Keratinocyte (primary cell): ENCODE measurements at regions not wholly inside any gene's neighbourhood (a gene's known extent, or its start where the extent isn't known, plus 50 kb on each side); places are given as distances from the start of the nearest gene placed in this dataset.
"Not testable (repeated sequence)": the region's sequence is repeated elsewhere in the genome, so short reads cannot be mapped to it uniquely, and the experiment has no call there.

Experiments
- DNase-seq: peaks from one replicate; pipeline ENCODE4 v3.0.0-alpha.2; 2011; ENCODE audit warnings: low read depth, missing footprints, low spot score
- FAIRE-seq: peaks from 2 replicates; lab custom pipeline; 2011; peaks lifted over from hg19 to GRCh38; lab: Jason Lieb, UNC
- H2AFZ ChIP-seq: 2 replicates; pipeline ENCODE4 v1.6.0; 2012; ENCODE audit warnings: low read length, control low read depth, inconsistent platforms; ENCODE audit not compliant: control insufficient read depth
- H3K27ac ChIP-seq: 2 replicates; pipeline ENCODE4 v1.5.1; 2011; ENCODE audit warnings: low read length; ENCODE audit not compliant: control insufficient read depth, insufficient read depth
- H3K27me3 ChIP-seq: 3 replicates; pipeline ENCODE4 v1.6.0; 2011; ENCODE audit warnings: low read length; ENCODE audit not compliant: control insufficient read depth, insufficient read depth; ENCODE audit errors: extremely low read depth
- H3K36me3 ChIP-seq, 2 experiments: 2 replicates in 1 of 2; 3 replicates in 1 of 2; pipeline ENCODE4 v1.5.1; 2011; ENCODE audit warnings: low read length in 2 of 2, mild to moderate bottlenecking in 1 of 2; ENCODE audit not compliant: control insufficient read depth in 2 of 2, insufficient read depth in 2 of 2; ENCODE audit errors: extremely low read depth in 1 of 2
- H3K4me1 ChIP-seq: 3 replicates; pipeline ENCODE4 v1.5.1; 2011; ENCODE audit warnings: low read length; ENCODE audit not compliant: control insufficient read depth, insufficient read depth; ENCODE audit errors: extremely low read depth
- H3K4me2 ChIP-seq: 3 replicates; pipeline ENCODE4 v1.6.0; 2011; ENCODE audit warnings: low read depth, low read length; ENCODE audit not compliant: control insufficient read depth, insufficient read depth; ENCODE audit errors: extremely low read depth
- H3K4me3 ChIP-seq, 3 experiments: fragments of 200-600 bp in 1 of 3; sonication (generic) in 1 of 3; 2 replicates in 2 of 3; 3 replicates in 1 of 3; pipeline ENCODE4 v1.5.1; 2011 to 2016; ENCODE audit warnings: low read length in 3 of 3, mild to moderate bottlenecking in 3 of 3, control low read depth in 2 of 3, inconsistent platforms in 1 of 3, low read depth in 1 of 3, mixed read lengths in 1 of 3, mixed run types in 1 of 3, moderate library complexity in 1 of 3; ENCODE audit not compliant: control insufficient read depth in 2 of 3, insufficient read depth in 2 of 3; ENCODE audit errors: extremely low read depth in 1 of 3
- H3K79me2 ChIP-seq: 2 replicates; pipeline ENCODE4 v1.6.0; 2012; ENCODE audit warnings: low read length; ENCODE audit not compliant: control insufficient read depth, insufficient read depth
- H3K9ac ChIP-seq: 3 replicates; pipeline ENCODE4 v1.6.0; 2011; ENCODE audit warnings: low read length; ENCODE audit not compliant: control insufficient read depth, insufficient read depth; ENCODE audit errors: extremely low read depth
- H3K9me1 ChIP-seq: 3 replicates; pipeline ENCODE4 v1.6.0; 2011; ENCODE audit warnings: low read length; ENCODE audit not compliant: control insufficient read depth, insufficient read depth; ENCODE audit errors: extremely low read depth
- H3K9me3 ChIP-seq: 2 replicates; pipeline ENCODE4 v1.5.1; 2012; ENCODE audit warnings: low read depth, low read length; ENCODE audit not compliant: control insufficient read depth
- H4K20me1 ChIP-seq: 3 replicates; pipeline ENCODE4 v1.6.0; 2011; ENCODE audit warnings: low read length; ENCODE audit not compliant: control insufficient read depth, insufficient read depth; ENCODE audit errors: extremely low read depth
- CTCF ChIP-seq, 3 experiments: IDR thresholded peaks in 1 of 3; conservative IDR thresholded peaks in 1 of 3; optimal IDR thresholded peaks in 1 of 3; 2 replicates in 2 of 3; 3 replicates in 1 of 3; pipeline versions ENCODE3 to v1.5.1; 2011; ENCODE audit warnings: low read length in 3 of 3, mild to moderate bottlenecking in 3 of 3, moderate library complexity in 2 of 3, control low read depth in 1 of 3, inconsistent platforms in 1 of 3; ENCODE audit not compliant: insufficient read depth in 2 of 3; ENCODE audit errors: extremely low read depth in 1 of 3
- EZH2 ChIP-seq: IDR thresholded peaks from one replicate; pipeline ENCODE4 v1.6.1; 2012; ENCODE audit warnings: inconsistent platforms, mild to moderate bottlenecking, low read length, moderate library complexity
- dilution Hi-C: fragments of 300-500 bp; cut with MboI; formaldehyde crosslinking; loops from one replicate; pipeline ENCODE4 v1.7.0; 2020; ENCODE audit warnings: low sequenced_read_pairs; ENCODE audit not compliant: extremely low pct_ligation_motif_present

- Histone ChIP-seq H3K9me1 (no peaks in the 10 kb centered on the region), H3K27me3 (no peaks in the 10 kb centered on the region), H3K4me1 (no peaks in the 10 kb centered on the region), H4K20me1 (no peaks in the 10 kb centered on the region), H3K4me3 (no peak overlapping the region), H3K79me2 (no peaks in the 10 kb centered on the region), H3K36me3 (no peaks in the 10 kb centered on the region), H2AFZ (no peak overlapping the region), H3K9me3 (no peaks in the 10 kb centered on the region), H3K27ac (no peak overlapping the region), H3K4me2 (no peak overlapping the region), H3K9ac (no peak overlapping the region)
- no peak for DNase-seq
- dilution Hi-C loops, result no loop called here
- FAIRE-seq, result no peak
- TF ChIP-seq CTCF (optimal IDR thresholded peaks at IDR 0.05 in 1 of 3, IDR thresholded peaks at IDR 0.05 in 1 of 3, conservative IDR thresholded peaks at IDR 0.05 in 1 of 3; ENCODE audit: extremely low read depth in 1 of 3, insufficient read depth in 2 of 3, low read length in 3 of 3) (no peak), EZH2 (no peak)
Observed at GRCh38 chr3:110886222-110886893, 185.3 kb upstream of the NECTIN3 start.

- Histone ChIP-seq H3K9me3 (no peaks in the 10 kb centered on the region), H4K20me1 (no peaks in the 10 kb centered on the region), H3K4me1 (no peaks in the 10 kb centered on the region), H3K27me3 (no peaks in the 10 kb centered on the region), H3K79me2 (no peaks in the 10 kb centered on the region), H3K4me3 (no peak overlapping the region), H2AFZ (no peak overlapping the region), H3K9ac (no peak overlapping the region), H3K27ac (no peak overlapping the region), H3K4me2 (no peak overlapping the region), H3K9me1 (no peaks in the 10 kb centered on the region), H3K36me3 (no peaks in the 10 kb centered on the region)
- FAIRE-seq (no peak), DNase-seq (no peak)
- dilution Hi-C loops, result no loop called here
- no peak for TF ChIP-seq EZH2
- no peak for TF ChIP-seq CTCF (optimal IDR thresholded peaks at IDR 0.05 in 1 of 3, IDR thresholded peaks at IDR 0.05 in 1 of 3, conservative IDR thresholded peaks at IDR 0.05 in 1 of 3; ENCODE audit: extremely low read depth in 1 of 3, insufficient read depth in 2 of 3, low read length in 3 of 3)
Observed at GRCh38 chr3:110887176-110887575, 184.4 kb upstream of the NECTIN3 start.

GRCh38 chr3:110888625-110889375, 182.8 kb upstream of the NECTIN3 start:
- dilution Hi-C loops, H3K4me3 ChIP-seq, H4K20me1 ChIP-seq, H2AFZ ChIP-seq, DNase-seq, H3K9ac ChIP-seq, FAIRE-seq, H3K27me3 ChIP-seq, H3K79me2 ChIP-seq, H3K9me3 ChIP-seq, H3K36me3 ChIP-seq, H3K9me1 ChIP-seq, H3K4me2 ChIP-seq, H3K27ac ChIP-seq, H3K4me1 ChIP-seq: not testable (repeated sequence)
